IMR-90 (cell line): ENCODE measurements at regions not wholly inside any gene's neighbourhood (a gene's known extent, or its start where the extent isn't known, plus 50 kb on each side); places are given as distances from the start of the nearest gene placed in this dataset.

Source experiments
- ATAC-seq: fragments of 200-7000 bp; cut with Tn5 transposase; 2 replicates; pipeline ENCODE4 v1.9.1; 2020; ENCODE audit warnings: low read depth, mild to moderate bottlenecking, moderate library complexity
- BruUV-seq: library from RNA; stranded (reverse); fragments of 400-500 nt; replicated peaks from 2 replicates; lab custom pipeline; 2021; lab: Mats Ljungman, UMichigan
- CTCF ChIA-PET: fragments of 300-600 bp; formaldehyde crosslinking; extraction: SDS; loops from one replicate; lab custom pipeline; 2021; ENCODE audit warnings: antibody characterized with exemption; lab: Yijun Ruan, JAX
- POLR2A ChIA-PET: fragments of 300-600 bp; sonication (Branson Sonifier 250); formaldehyde crosslinking; loops from one replicate; lab custom pipeline; 2022; ENCODE audit warnings: antibody characterized with exemption; ENCODE audit not compliant: unreplicated experiment; lab: Charles Lee
- DNase-seq: peaks from one replicate; pipeline ENCODE4 v3.0.0; 2013
- H2AFZ ChIP-seq: replicated peaks from 2 replicates; pipeline ENCODE3; 2013; ENCODE audit warnings: low read length, mild to moderate bottlenecking; ENCODE audit not compliant: poor library complexity
- H2AK5ac ChIP-seq: 2 replicates; pipeline ENCODE4 v1.6.1; 2013; ENCODE audit warnings: low read depth, low read length, inconsistent platforms
- H2AK9ac ChIP-seq: replicated peaks from 2 replicates; pipeline ENCODE3; 2013; ENCODE audit warnings: mild to moderate bottlenecking, low read depth, low read length, moderate library complexity; ENCODE audit not compliant: poor library complexity
- H2BK120ac ChIP-seq: 2 replicates; pipeline ENCODE4 v1.6.1; 2013; ENCODE audit warnings: low read depth, low read length, inconsistent platforms
- H2BK15ac ChIP-seq: 3 replicates; pipeline ENCODE4 v1.6.1; 2013; ENCODE audit warnings: low read depth, low read length, inconsistent platforms
- H2BK20ac ChIP-seq: 2 replicates; pipeline ENCODE4 v1.6.1; 2013; ENCODE audit warnings: low read depth, mild to moderate bottlenecking, inconsistent platforms, low read length, moderate library complexity
- H2BK5ac ChIP-seq: 2 replicates; pipeline ENCODE4 v1.6.1; 2013; ENCODE audit warnings: mild to moderate bottlenecking, low read depth, low read length, inconsistent platforms; ENCODE audit not compliant: poor library complexity, severe bottlenecking
- H3K14ac ChIP-seq: replicated peaks from 2 replicates; pipeline ENCODE4 v1.6.1; 2013; ENCODE audit warnings: low read depth, low read length, inconsistent platforms
- H3K18ac ChIP-seq: 2 replicates; pipeline ENCODE4 v1.6.1; 2013; ENCODE audit warnings: low read depth, low read length, control low read depth
- H3K23ac ChIP-seq: 2 replicates; pipeline ENCODE4 v1.6.1; 2013; ENCODE audit warnings: low read depth, low read length, inconsistent platforms
- H3K27ac ChIP-seq: 2 replicates; pipeline ENCODE4 v1.5.1; 2013; ENCODE audit warnings: mild to moderate bottlenecking, control low read depth, low read length; ENCODE audit not compliant: insufficient read depth
- H3K27me3 ChIP-seq: 2 replicates; pipeline ENCODE4 v1.6.1; 2013; ENCODE audit warnings: low read length; ENCODE audit not compliant: control insufficient read depth, insufficient read depth
- H3K36me3 ChIP-seq: 2 replicates; pipeline ENCODE4 v1.6.1; 2013; ENCODE audit warnings: low read length, mixed read lengths; ENCODE audit not compliant: control insufficient read depth, insufficient read depth
- H3K4ac ChIP-seq: 2 replicates; pipeline ENCODE4 v1.6.1; 2013; ENCODE audit warnings: low read depth, low read length, inconsistent platforms
- H3K4me1 ChIP-seq: 2 replicates; pipeline ENCODE4 v1.6.1; 2013; ENCODE audit warnings: low read length, mixed read lengths; ENCODE audit not compliant: control insufficient read depth, insufficient read depth
- H3K4me2 ChIP-seq: 2 replicates; pipeline ENCODE4 v1.6.1; 2013; ENCODE audit warnings: low read depth, mild to moderate bottlenecking, control low read depth, low read length, moderate library complexity
- H3K4me3 ChIP-seq: 2 replicates; pipeline ENCODE4 v1.5.1; 2013; ENCODE audit warnings: low read depth, mild to moderate bottlenecking, control low read depth, low read length, moderate library complexity; ENCODE audit not compliant: insufficient read depth
- H3K56ac ChIP-seq: 2 replicates; pipeline ENCODE4 v1.6.1; 2013; ENCODE audit warnings: low read length, inconsistent platforms; ENCODE audit not compliant: insufficient read depth; ENCODE audit errors: extremely low read depth
- H3K79me1 ChIP-seq, 2 experiments: 2 replicates each; pipeline ENCODE4 v1.6.1; 2013; ENCODE audit warnings: low read length in 2 of 2, inconsistent platforms in 1 of 2, low read depth in 1 of 2
- H3K9ac ChIP-seq: 2 replicates; pipeline ENCODE4 v1.6.1; 2013; ENCODE audit warnings: low read depth, low read length, control low read depth
- H3K9me1 ChIP-seq: 2 replicates; pipeline ENCODE4 v1.6.1; 2013; ENCODE audit warnings: low read length, inconsistent platforms; ENCODE audit not compliant: insufficient read depth
- H3K9me3 ChIP-seq: 2 replicates; pipeline ENCODE4 v1.6.1; 2013; ENCODE audit warnings: low read length; ENCODE audit not compliant: control insufficient read depth, insufficient read depth
- H4K20me1 ChIP-seq: 2 replicates; pipeline ENCODE4 v1.6.1; 2013; ENCODE audit warnings: low read length, inconsistent platforms; ENCODE audit not compliant: insufficient read depth
- H4K5ac ChIP-seq: 2 replicates; pipeline ENCODE4 v1.6.1; 2013; ENCODE audit warnings: mild to moderate bottlenecking, low read depth, low read length, control low read depth
- H4K8ac ChIP-seq, 2 experiments: 2 replicates each; pipeline ENCODE4 v1.6.1; 2013; ENCODE audit warnings: low read depth in 2 of 2, low read length in 2 of 2, control low read depth in 1 of 2, inconsistent platforms in 1 of 2
- H4K91ac ChIP-seq: 2 replicates; pipeline ENCODE4 v1.6.1; 2013; ENCODE audit warnings: low read depth, low read length, inconsistent platforms; ENCODE audit not compliant: insufficient read depth
- BHLHE40 ChIP-seq: fragments of 150-350 bp; IDR thresholded peaks from 2 replicates; pipeline ENCODE4 v1.6.1; 2016; ENCODE audit warnings: mild to moderate bottlenecking, low read depth, low read length
- CEBPB ChIP-seq: IDR thresholded peaks from 2 replicates; pipeline ENCODE4 v1.6.1; 2012; ENCODE audit warnings: low read depth, low read length, improper control_type of control experiment
- CHD1 ChIP-seq: IDR thresholded peaks from 2 replicates; pipeline ENCODE4 v1.6.1; 2012; ENCODE audit warnings: low read depth, low read length, improper control_type of control experiment
- CTCF ChIP-seq: conservative IDR thresholded peaks from 2 replicates; pipeline ENCODE4 v1.5.1; 2012; ENCODE audit warnings: mild to moderate bottlenecking, low read depth, low read length, improper control_type of control experiment
- ELK1 ChIP-seq: fragments of 150-350 bp; IDR thresholded peaks from 2 replicates; pipeline ENCODE4 v1.6.1; 2016; ENCODE audit warnings: low read depth, mild to moderate bottlenecking, low read length, moderate library complexity, borderline replicate concordance
- FOS ChIP-seq: fragments of 150-350 bp; IDR thresholded peaks from 2 replicates; pipeline ENCODE4 v1.6.1; 2016; ENCODE audit warnings: low read depth, low read length
- MAFK ChIP-seq: IDR thresholded peaks from 2 replicates; pipeline ENCODE4 v1.6.1; 2012; ENCODE audit warnings: low read depth, low read length, improper control_type of control experiment
- MAZ ChIP-seq: IDR thresholded peaks from 2 replicates; pipeline ENCODE4 v1.6.1; 2012; ENCODE audit warnings: low read depth, mild to moderate bottlenecking, low read length, improper control_type of control experiment, moderate library complexity, borderline replicate concordance
- MXI1 ChIP-seq: IDR thresholded peaks from 2 replicates; pipeline ENCODE4 v1.6.1; 2012; ENCODE audit warnings: low read depth, mild to moderate bottlenecking, low read length, moderate library complexity, borderline replicate concordance
- NFE2L2 ChIP-seq: fragments of 150-350 bp; IDR thresholded peaks from 2 replicates; pipeline ENCODE4 v1.6.1; 2016; ENCODE audit warnings: low read depth, mild to moderate bottlenecking, low read length
- POLR2A ChIP-seq: IDR thresholded peaks from 2 replicates; pipeline ENCODE4 v1.6.1; 2012; ENCODE audit warnings: mild to moderate bottlenecking, low read depth, low read length
- RAD21 ChIP-seq: IDR thresholded peaks from 2 replicates; pipeline ENCODE4 v1.6.1; 2012; ENCODE audit warnings: low read length, improper control_type of control experiment
- RCOR1 ChIP-seq: IDR thresholded peaks from 2 replicates; pipeline ENCODE4 v1.6.1; 2012; ENCODE audit warnings: mild to moderate bottlenecking, low read length, improper control_type of control experiment; ENCODE audit not compliant: insufficient replicate concordance
- RFX5 ChIP-seq: IDR thresholded peaks from 2 replicates; pipeline ENCODE4 v1.8.0; 2012; ENCODE audit warnings: low read depth, mild to moderate bottlenecking, low read length, moderate library complexity
- SMC3 ChIP-seq: fragments of 150-350 bp; IDR thresholded peaks from 2 replicates; pipeline ENCODE4 v1.6.1; 2016; ENCODE audit warnings: low read depth, mild to moderate bottlenecking, antibody characterized with exemption, low read length, moderate library complexity
- USF2 ChIP-seq: fragments of 150-350 bp; IDR thresholded peaks from 2 replicates; pipeline ENCODE4 v1.6.1; 2017; ENCODE audit warnings: mild to moderate bottlenecking, antibody characterized with exemption, low read length, low read depth
- WGBS, 2 experiments: methylation state at CpG; one replicate each; pipeline versions ENCODE4 v1.1.5 to v1.1.7; 2013; ENCODE audit warnings: missing lambda C conversion rate in 2 of 2; ENCODE audit not compliant: insufficient read length in 1 of 2; ENCODE audit errors: extremely low coverage in 2 of 2; 5-methylcytosine and 5-hydroxymethylcytosine counted together
- dilution Hi-C: fragments of 300-500 bp; cut with HindIII; formaldehyde crosslinking; loops from one replicate; pipeline ENCODE4 v1.14.3; 2018; ENCODE audit warnings: low sequenced_read_pairs; ENCODE audit not compliant: unreplicated experiment
- in situ Hi-C: fragments of 300-500 bp; cut with MboI; formaldehyde crosslinking; loops from 3 replicates; pipeline ENCODE4 v1.14.3; 2019; ENCODE audit warnings: low sequenced_read_pairs, inconsistent platforms, mixed read lengths
- intact Hi-C: fragments of 100-400 bp; cut with micrococcal nuclease; formaldehyde crosslinking; loops from 2 replicates; pipeline ENCODE4 v1.10.0; 2022

- Histone ChIP-seq H2AK5ac (no peak overlapping the region), H2AK9ac (no peak overlapping the region), H3K14ac (no peak overlapping the region), H3K23ac (no peak overlapping the region), H4K5ac (no peak overlapping the region), H4K8ac (no peak overlapping the region), H4K91ac (no peak overlapping the region), H3K56ac (no peak overlapping the region), H3K4me2 (no peak overlapping the region), H3K79me1 (no peaks in the 10 kb centered on the region), H3K9me3 (no peaks in the 10 kb centered on the region), H3K27me3 (no peaks in the 10 kb centered on the region), H2AFZ (no peak overlapping the region), H3K27ac (no peak overlapping the region), H2BK120ac (no peak overlapping the region), H3K4ac (no peak overlapping the region), H3K4me1 (peaks cover 4% of the 10 kb centered on the region; the same call in 1 of the 2 replicates), H3K36me3 (no peaks in the 10 kb centered on the region), H3K9ac (no peak overlapping the region), H2BK20ac (no peak overlapping the region), H3K4me3 (no peak overlapping the region), H2BK5ac (no peak overlapping the region), H2BK15ac (no peak overlapping the region), H4K20me1 (no peaks in the 10 kb centered on the region), H3K9me1 (no peaks in the 10 kb centered on the region), H3K18ac (no peak overlapping the region)
- CTCF ChIA-PET, result no interaction called here
- no TSS peak for BruUV-seq
- in situ Hi-C loops, result no loop called here
- no peak for ATAC-seq
- no peak for TF ChIP-seq CTCF
- no peak for TF ChIP-seq SMC3
- TF ChIP-seq MAFK, result no peak
- TF ChIP-seq BHLHE40, result no peak
- TF ChIP-seq POLR2A, result no peak
- TF ChIP-seq CHD1, result no peak
- TF ChIP-seq MAZ, result no peak
- TF ChIP-seq FOS, result no peak
- no peak for TF ChIP-seq ELK1
- no peak for TF ChIP-seq CEBPB
- TF ChIP-seq RAD21, result no peak
- no peak for TF ChIP-seq MXI1
- TF ChIP-seq USF2, result no peak
- TF ChIP-seq RCOR1, result no peak
- TF ChIP-seq RFX5, result no peak
- no peak for TF ChIP-seq NFE2L2
- WGBS, 2 experiments, result 0% methylated on average over 1 of the region's 5 CpGs; no CpG with 5 or more reads in 1 of the 2 experiments
- peak; percentile 15 for DNase-seq
- intact Hi-C loops, result no loop called here
- dilution Hi-C loops, result no loop called here
- POLR2A ChIA-PET, result no interaction called here
These were observed 221.6 kb downstream of the RHOU start for GRCh38 chr1:228956864-228957263.
